Activated CD4-positive, alpha-beta T cell treated with anti-CD3 and anti-CD28 coated beads for 48 hours (primary cell): ENCODE measurements at regions not wholly inside any gene's neighbourhood (a gene's known extent, or its start where the extent isn't known, plus 50 kb on each side); places are given as distances from the start of the nearest gene placed in this dataset.
"Not testable (repeated sequence)": the region's sequence is repeated elsewhere in the genome, so short reads cannot be mapped to it uniquely, and the experiment has no call there.

ENCODE experiments used
- DNase-seq: peaks from one replicate; pipeline ENCODE4 v3.0.0-alpha.2; 2020

DNA sequence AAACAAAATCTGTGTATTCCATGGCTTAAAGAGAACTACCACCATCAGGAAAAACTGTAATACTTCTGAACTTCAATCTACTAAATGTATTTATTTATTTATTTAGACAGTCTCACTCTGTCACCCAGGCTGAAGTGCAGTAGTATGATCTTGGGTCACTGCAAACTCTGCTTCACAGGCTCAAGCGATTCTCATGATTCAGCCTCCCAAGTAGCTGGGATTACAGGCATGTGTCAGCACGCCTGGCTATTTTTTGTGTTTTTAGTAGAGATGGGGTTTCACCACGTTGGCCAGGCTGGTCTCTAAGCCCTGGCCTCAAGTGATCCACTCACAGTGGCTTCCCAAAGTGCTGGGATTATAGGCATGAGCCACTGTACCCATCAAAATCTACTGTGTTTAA is 202.3 kb upstream of the POU1F1 start:
- no peak for DNase-seq

GRCh38 chr3:87473944-87474343 is 197.6 kb upstream of the POU1F1 start:
- DNase-seq, result no peak

DNA sequence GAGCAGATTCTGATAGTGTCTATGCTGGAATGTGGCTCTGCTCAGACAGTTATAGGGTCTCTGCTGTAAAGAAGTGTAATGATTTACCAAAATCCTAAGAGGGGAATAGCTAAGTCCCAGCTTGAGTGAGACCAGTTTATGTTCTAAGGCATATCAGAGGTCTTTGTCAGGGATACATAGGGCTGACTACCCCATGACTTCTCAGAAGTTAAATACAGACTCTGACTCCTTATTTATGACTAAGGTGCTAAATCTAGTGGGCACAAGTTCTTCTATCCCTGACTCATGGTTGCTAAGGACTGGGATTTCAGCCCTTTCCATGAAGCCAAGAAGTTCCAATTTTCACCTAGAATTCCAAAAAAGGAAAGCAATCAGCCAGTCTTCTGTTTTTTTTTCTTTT is 192.6 kb upstream of the POU1F1 start:
- DNase-seq, result no peak

- no peak for DNase-seq
These were observed 191.9 kb upstream of the POU1F1 start for GRCh38 chr3:87468235-87468634.

- DNase-seq, result no peak
These were observed 185.8 kb upstream of the POU1F1 start for GRCh38 chr3:87462228-87462627.

- DNase-seq, result no peak
These were observed 185.1 kb upstream of the POU1F1 start for GRCh38 chr3:87461443-87461842.

- DNase-seq, result no peak
These were observed 184.7 kb upstream of the POU1F1 start for GRCh38 chr3:87461036-87461435.

DNA sequence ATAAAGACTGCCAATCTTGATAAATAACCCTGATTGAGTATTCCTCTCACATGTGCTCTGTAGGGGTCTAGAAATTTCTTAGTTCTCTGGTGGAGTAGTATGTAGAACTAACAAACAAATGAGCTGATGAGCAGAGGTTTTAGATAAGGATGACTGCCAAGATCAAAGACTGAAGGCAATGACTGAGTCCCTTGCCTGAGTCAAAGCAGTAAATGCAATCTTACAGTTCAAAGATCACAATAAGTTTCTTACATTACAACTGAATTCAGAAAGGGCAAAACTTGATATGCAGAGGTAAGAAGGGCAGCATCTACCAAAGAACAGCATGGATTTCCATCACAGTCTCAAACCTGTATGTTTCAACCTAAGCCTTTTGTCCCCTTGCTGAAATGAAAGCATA is 172.2 kb upstream of the POU1F1 start:
- no peak for DNase-seq

DNA sequence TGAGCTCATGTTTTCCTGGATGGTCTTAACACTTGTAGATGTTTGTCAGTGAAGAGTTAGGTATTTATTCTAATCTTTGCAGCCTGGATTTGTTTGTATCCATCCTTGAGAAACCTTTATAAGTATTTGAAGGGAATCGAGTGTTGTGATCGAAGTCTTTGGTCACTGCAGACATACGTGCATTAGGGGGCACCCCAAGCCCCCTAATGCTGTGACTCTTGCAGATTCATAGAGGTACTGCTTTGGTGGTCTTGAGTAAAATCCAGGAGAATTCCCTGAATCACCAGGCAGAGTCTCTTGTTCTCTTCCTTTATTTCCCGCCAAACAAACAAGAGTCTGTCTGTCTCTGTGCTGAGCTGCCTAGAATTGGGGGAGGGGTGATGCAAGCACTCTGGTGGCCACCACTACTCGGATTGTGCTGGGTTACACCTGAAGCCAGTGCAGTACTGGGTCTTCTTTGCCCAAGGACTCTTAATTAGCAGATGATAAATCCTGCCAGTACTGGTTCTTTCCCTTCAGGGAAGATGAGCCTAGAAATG is 170.5 kb upstream of the POU1F1 start:
- DNase-seq, result no peak

GRCh38 chr3:87442470-87442869 is 166.1 kb upstream of the POU1F1 start:
- DNase-seq, result no peak

DNA sequence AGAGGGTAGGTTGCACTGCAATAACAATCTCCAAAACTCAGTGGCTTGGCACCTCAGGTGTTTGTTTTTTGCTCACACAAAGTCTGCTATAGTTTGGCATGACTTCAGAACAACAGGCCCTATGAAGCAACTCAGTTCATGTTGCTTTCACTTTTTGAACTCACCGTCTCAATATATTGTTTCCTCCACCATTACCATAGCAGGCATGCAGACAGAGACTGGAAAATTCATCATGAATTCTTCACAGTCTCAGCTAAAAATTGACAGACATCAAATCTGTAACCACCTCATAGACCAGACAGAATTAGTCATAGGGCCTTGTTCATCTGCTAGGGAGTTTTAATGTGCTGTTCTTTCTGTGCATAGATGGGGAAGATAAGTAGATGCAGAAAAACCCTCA is 161.4 kb upstream of the POU1F1 start:
- DNase-seq, result no peak

- DNase-seq, result no peak
These were observed 160.6 kb upstream of the POU1F1 start for GRCh38 chr3:87436781-87437543.

DNA sequence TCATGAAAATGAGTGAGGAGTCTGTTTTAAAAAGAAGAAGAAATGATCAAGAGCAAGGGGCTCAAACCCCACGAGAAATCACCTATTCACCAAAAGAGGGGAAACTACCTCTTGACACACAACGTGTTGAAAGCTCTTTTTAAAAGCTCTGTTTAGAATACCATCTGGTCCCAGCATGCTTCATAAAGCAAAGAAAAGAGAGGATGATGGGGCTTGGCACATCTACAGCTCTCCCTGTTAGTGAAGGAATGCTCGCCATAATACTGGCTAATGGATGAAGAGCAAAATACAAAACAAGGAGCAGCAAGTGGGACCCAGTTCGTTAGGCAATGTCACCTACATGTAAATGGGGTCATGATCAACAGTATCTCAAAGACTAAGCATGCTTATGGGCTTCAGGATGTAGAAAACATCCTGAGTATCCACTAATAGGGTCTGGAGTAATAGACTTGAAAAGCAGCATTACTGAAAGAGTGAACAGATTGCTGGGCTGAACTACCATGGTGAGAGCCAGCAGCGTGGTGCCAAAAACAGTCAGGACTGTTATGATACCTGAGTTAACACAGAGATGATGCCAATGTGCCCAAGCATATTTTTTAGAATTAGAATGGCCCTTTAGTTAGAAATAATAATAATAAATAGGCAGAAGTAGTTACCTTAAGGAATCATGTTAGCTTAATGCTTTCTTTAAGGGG is 159.7 kb upstream of the POU1F1 start:
- DNase-seq, result no peak

DNA sequence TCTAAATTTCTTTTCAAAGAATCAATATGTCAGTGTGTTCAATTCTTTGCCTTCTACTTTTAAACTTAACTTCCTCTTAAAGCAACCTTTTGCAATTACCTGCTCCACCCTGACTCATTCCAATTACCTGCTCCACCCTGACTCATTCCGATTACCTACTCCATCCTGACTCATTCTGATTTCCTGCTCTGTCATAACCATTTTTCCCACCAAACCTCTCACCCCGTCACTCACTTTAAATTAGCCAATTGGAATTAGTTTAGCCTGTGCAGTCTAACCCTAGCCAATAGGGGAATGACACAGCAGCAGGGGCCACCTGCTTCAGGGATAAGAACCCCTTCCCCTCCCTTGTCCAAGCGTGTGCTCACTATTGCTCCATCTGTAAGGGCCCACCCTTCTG is 157.1 kb upstream of the POU1F1 start:
- DNase-seq, result not testable (repeated sequence)

DNA sequence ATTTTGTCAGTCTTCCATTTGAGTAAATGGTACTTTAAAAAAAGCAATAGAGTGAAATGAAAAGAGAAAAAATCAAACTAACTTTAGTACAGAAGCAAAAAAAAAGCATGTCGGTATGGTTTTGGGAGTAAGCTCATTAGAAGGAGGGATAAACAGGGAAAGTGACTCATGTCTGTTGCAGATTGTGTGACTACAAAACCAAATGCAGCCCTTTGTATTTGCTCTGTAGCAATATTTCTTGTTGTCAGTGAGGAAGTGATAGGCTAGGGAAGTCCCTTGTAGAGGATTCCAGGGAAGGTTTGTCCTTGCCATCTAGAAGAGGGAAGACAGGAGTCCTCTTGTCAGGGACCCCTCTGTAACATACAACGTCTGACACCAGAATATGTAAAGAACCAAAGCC is 150.5 kb upstream of the POU1F1 start:
- no peak for DNase-seq

GRCh38 chr3:87425056-87425455 is 148.7 kb upstream of the POU1F1 start:
- no peak for DNase-seq

GRCh38 chr3:87423336-87423735 is 147.0 kb upstream of the POU1F1 start:
- DNase-seq, result no peak

- DNase-seq, result no peak
These were observed 145.9 kb upstream of the POU1F1 start for GRCh38 chr3:87422333-87422732.

GRCh38 chr3:87420171-87420570 is 143.8 kb upstream of the POU1F1 start:
- DNase-seq, result no peak

DNA sequence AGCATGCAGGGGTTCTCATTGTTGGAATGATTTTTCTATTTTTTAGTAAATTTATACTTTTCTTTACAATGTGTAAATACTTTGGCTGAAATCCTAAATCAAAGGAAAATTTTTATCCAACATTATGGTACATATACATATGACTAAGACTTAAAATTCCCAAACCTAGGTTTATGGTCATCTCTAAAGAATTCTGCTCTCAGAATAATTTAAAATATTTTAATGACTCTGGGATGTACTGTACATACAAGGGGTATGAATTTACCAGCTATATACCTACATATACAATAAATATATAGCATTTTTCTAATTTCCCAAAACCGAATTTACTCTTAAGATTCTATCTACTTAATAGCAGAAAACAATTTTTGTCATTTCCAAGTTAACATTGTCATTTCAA is 137.9 kb upstream of the POU1F1 start:
- no peak for DNase-seq

GRCh38 chr3:87413814-87414213 is 137.4 kb upstream of the POU1F1 start:
- no peak for DNase-seq

GRCh38 chr3:87410110-87410509 is 133.7 kb upstream of the POU1F1 start:
- DNase-seq, result no peak

GRCh38 chr3:87398168-87398801 is 121.9 kb upstream of the POU1F1 start:
- no peak for DNase-seq

DNA sequence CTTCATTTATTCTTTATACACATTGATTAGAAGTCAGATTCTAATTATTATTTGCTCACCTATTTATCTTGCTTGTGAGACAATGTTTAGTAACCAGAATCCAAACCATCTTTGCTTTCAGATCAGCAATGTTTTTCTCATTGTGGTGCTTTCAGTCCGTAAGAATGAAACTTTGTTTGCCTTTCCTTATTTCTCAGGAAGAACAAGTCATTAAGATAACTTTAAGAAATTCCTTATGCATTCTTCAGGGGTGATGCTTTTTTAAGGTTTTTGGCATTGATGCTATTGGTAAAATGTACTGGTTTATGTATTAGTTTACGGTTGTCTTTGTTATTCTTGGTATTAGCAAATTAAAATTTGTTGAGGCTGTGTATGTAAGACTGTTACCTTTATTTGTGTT is 120.8 kb upstream of the POU1F1 start:
- no peak for DNase-seq
